HG02885 (cell line): ENCODE measurements at regions not wholly inside any gene's neighbourhood (a gene's known extent, or its start where the extent isn't known, plus 50 kb on each side); places are given as distances from the start of the nearest gene placed in this dataset.
"Not testable (repeated sequence)": the region's sequence is repeated elsewhere in the genome, so short reads cannot be mapped to it uniquely, and the experiment has no call there.

ENCODE experiments used
- ATAC-seq: cut with Tn5 transposase; IDR thresholded peaks from one replicate; pipeline ENCODE4 v1.9.1; 2021; ENCODE audit warnings: mild to moderate bottlenecking; ENCODE audit not compliant: unreplicated experiment, poor library complexity

DNA sequence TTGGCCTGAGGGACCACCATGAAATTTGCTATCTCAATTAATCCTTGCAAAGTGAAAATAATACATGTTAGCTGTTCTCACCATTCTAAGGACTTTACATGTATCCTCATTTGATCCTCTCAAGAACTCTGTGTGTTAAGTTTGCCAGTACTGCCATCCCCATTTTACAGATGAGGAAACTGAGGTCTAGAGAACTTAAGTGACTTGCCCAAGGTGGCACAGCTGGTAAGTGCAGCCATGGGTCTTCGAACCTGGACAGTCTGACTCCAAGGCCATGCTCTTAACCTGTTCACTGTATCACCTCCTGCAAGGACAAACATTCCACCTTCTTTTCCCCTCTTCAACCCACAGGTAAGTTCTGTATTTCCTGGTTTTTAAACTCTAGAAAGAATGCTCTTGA, 85.3 kb upstream of the NFE2L3 start:
- ATAC-seq, result no peak

GRCh38 chr7:26070290-26070689, 81.7 kb upstream of the NFE2L3 start:
- no peak for ATAC-seq

- no peak for ATAC-seq
Measured at GRCh38 chr7:26071622-26072456, 80.2 kb upstream of the NFE2L3 start.

- no peak for ATAC-seq
Measured at GRCh38 chr7:26073041-26073440, 79.0 kb upstream of the NFE2L3 start.

- no peak for ATAC-seq
Measured at GRCh38 chr7:26074919-26075318, 77.1 kb upstream of the NFE2L3 start.

- ATAC-seq, result no peak
Measured at GRCh38 chr7:26076691-26077090, 75.3 kb upstream of the NFE2L3 start.

GRCh38 chr7:26078437-26079336, 73.3 kb upstream of the NFE2L3 start:
- ATAC-seq, result peak; percentile 82

- ATAC-seq, result no peak
Measured at GRCh38 chr7:26081638-26082037, 70.4 kb upstream of the NFE2L3 start.

DNA sequence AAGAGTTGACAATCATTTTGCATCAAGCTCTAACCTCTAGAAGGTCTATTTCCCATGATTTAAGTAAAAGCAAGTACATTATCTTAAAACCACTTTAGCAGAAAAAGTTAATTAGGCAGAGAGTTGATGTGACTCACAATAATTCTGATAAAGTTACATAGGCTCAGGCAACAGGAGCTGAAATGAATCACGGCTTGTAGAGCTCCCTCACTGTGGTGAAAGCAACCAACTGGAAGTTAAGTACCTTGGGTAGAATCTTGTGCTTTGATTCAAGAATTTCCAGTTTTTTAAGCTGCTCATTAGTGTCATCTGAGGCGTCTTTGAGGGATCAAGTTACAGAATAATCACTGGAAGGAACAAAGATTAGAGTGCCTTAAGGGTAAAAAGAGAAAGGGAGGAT, 68.9 kb upstream of the NFE2L3 start:
- no peak for ATAC-seq

DNA sequence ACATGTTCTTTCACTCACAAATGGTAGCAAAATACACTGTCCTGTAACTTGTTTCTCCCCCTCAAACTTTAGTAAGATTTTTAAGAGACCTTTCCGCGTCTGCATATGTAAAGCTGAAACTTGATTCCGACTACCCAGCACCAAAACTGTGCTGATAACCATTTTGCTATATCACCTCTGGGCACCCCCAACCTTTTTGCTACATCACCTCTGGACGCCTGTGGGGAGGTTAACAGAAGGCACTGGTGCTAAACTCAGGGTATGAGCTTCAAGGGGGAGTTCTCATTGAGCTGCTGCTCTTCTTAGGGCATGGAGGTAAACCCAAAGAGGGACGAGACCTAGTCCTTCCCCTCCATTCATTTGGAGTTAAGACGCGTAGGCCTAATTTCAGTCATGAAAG, 67.6 kb upstream of the NFE2L3 start:
- no peak for ATAC-seq

DNA sequence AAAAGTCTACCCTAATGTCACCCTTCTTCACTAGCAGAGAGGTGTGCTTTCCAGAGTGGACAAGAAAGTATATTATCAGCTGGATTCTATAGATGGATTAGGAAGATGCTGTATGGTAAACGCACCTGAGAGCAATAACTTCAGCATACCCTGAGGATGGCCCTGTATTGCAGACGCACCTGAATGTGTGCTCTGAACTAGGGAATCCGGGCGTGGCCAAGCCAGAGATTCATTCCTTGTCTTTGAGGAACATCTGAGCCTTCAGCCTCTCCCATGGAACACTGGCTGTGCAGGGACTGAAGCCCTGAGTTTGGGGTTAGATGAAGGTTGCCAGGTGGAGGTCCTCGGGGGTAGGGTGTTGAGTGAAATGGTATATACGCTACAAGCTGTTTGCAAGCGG, 66.2 kb upstream of the NFE2L3 start:
- ATAC-seq, result no peak

DNA sequence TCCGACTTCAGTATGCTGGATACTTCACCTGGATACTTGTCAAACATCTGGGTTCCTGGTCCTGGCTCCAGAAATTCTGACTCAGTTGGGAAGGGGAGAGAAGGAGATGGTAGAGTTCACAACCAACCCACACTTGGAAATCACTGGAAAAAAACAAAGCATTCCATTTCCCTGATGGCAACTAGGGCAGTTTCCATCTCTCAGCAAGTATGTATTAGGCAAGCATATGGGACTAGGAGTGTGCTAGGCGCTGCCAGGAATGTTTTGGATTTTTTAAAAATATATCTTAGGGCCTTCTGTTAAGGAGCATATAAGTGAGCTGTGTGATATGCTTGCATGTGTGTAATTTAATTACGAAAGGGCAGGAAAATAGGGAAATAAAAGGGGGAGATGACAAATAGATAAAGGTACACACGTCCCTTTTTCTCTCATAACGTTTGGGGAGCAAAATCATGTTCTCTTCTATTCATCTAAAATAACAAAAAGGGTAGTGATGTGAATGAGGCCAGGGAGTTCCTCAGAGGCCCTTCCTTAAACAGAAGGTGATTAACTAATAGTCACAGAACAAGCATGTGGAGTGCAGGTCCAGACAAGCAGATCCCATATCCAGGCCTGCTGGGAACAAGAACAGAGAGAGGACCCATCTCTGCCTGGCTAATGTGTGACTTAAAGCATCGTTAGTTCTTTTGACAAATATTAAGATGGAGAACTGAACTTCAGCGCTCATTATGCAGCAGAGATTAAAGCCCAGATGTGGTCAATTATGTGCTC, 64.5 kb upstream of the NFE2L3 start:
- ATAC-seq, result no peak

DNA sequence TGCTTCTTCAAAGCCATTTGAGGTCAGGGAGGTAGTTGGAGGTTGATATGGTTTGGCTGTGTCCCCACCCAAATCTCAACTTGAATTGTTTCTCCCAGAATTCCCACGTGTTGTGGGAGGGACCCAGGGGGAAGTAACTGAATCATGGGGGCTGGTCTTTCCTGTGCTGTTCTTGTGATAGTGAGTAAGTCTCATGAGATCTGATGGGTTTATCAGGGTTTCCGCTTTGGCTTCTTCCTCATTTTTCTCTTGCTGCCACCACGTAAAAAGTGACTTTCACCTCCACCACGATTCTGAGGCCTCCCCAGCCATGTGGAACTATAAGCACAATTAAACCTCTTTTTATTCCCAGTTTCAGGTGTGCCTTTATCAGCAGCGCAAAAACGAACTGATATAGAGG, 62.5 kb upstream of the NFE2L3 start:
- ATAC-seq, result not testable (repeated sequence)

- ATAC-seq, result no peak
Measured at GRCh38 chr7:26090927-26091519, 61.0 kb upstream of the NFE2L3 start.

GRCh38 chr7:26091933-26092332, 60.1 kb upstream of the NFE2L3 start:
- no peak for ATAC-seq

- no peak for ATAC-seq
Measured at GRCh38 chr7:26093023-26093422, 59.0 kb upstream of the NFE2L3 start.

GRCh38 chr7:26096136-26096535, 55.9 kb upstream of the NFE2L3 start:
- no peak for ATAC-seq

DNA sequence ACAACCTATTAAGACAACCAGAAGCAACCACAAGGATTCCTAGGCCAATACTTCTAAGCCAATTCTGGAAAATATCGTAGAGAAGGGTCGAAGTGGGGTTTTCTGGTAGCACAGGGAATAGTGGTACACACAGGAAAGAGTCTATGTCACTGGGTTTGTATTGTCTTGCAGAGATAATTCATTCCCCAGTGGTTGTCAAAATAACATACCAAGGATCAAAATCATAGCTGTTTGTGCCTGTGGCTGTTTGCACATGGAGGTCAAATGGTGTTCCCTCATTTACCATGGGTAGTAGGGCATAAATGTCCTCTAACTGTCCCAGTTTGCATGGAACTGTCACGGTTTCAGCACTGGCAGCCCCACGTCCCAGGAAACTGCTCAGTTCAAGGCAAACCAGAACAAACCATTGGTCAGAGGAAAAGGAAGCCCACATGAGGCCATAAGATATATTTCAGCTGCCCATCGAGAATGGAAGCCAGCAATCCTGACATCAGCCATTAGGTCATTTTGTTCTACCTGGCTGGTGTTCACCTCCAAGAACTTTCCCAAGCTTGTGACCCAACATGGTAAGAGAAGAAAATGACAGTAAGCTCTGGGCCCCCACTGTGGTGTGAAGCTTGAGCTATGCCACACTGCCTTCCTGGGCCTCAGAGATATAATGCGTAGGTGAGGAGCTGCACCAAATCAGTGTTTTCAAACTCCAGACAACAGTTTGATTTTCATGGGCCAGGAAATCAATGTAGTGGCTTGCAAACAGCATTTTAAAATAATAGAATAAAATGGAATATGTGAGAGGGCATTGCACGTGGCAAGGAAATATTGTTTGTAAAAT, 53.9 kb upstream of the NFE2L3 start:
- ATAC-seq, result no peak

DNA sequence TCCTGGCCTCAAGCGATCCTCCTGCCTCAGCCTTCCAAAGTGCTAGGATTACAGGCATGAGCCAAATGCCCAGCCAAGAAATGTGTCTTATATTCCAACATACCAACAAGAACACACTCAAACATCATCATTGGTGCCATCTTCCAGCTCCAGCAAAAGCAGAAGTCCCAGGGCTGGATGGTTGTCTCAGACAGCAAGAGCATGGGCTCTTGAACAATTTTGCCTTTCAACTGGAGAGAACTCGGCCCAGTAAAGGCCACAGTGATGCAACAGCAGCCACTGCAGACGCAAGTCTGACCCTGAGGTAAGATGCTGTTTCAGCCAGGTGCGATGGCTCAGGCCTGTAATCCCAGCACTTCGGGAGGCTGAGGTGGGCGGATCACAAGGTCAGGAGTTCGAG, 52.8 kb upstream of the NFE2L3 start:
- ATAC-seq, result no peak
